ENCODE measurements at regions not wholly inside any gene's neighbourhood (a gene's known extent, or its start where the extent isn't known, plus 50 kb on each side); places are given as distances from the start of the nearest gene placed in this dataset.

GRCh38 chr1:58031416-58031815, 515.1 kb downstream of the OMA1 start:
- TF ChIP-seq SIN3A (IDR thresholded peaks at IDR 0.05; ENCODE audit: borderline replicate concordance, insufficient read depth, low read length) (no peak), POLR2AphosphoS5 (IDR thresholded peaks at IDR 0.05; ENCODE audit: low read depth, low read length) (no peak)
